Activated CD8-positive, alpha-beta memory T cell treated with anti-CD3 and anti-CD28 coated beads for 4 hours (primary cell): ENCODE measurements at regions not wholly inside any gene's neighbourhood (a gene's known extent, or its start where the extent isn't known, plus 50 kb on each side); places are given as distances from the start of the nearest gene placed in this dataset.
"Not testable (repeated sequence)": the region's sequence is repeated elsewhere in the genome, so short reads cannot be mapped to it uniquely, and the experiment has no call there.

ENCODE experiments used
- DNase-seq, 2 donors: peaks; one replicate each; pipeline ENCODE4 v3.0.0-alpha.2; 2020; ENCODE audit warnings: low read depth in 2 of 2

- DNase-seq = not testable (repeated sequence)
Observed at GRCh38 chrX:45400951-45401725, 200.5 kb upstream of the DIPK2B start.

GRCh38 chrX:45400027-45400779 lies 199.5 kb upstream of the DIPK2B start:
- no peak for DNase-seq

GRCh38 chrX:45385757-45386156 lies 185.1 kb upstream of the DIPK2B start:
- DNase-seq = no peak

- DNase-seq = no peak
Observed at GRCh38 chrX:45381841-45382240, 181.2 kb upstream of the DIPK2B start.

- no peak for DNase-seq
Observed at GRCh38 chrX:45381366-45381765, 180.7 kb upstream of the DIPK2B start.

- DNase-seq = no peak
Observed at GRCh38 chrX:45379236-45379635, 178.6 kb upstream of the DIPK2B start.

GRCh38 chrX:45372151-45372550 lies 171.5 kb upstream of the DIPK2B start:
- no peak for DNase-seq

- DNase-seq = no peak
Observed at GRCh38 chrX:45368705-45369104, 168.0 kb upstream of the DIPK2B start.

- no peak for DNase-seq
Observed at GRCh38 chrX:45363596-45363995, 162.9 kb upstream of the DIPK2B start.

GRCh38 chrX:45360571-45360970 lies 159.9 kb upstream of the DIPK2B start:
- DNase-seq = no peak

- no peak for DNase-seq
Observed at GRCh38 chrX:45358392-45358791, 157.7 kb upstream of the DIPK2B start.

- DNase-seq = no peak
Observed at GRCh38 chrX:45353456-45353855, 152.8 kb upstream of the DIPK2B start.

GRCh38 chrX:45352611-45353010 lies 151.9 kb upstream of the DIPK2B start:
- no peak for DNase-seq

- DNase-seq = no peak
Observed at GRCh38 chrX:45351478-45351877, 150.8 kb upstream of the DIPK2B start.

- DNase-seq = no peak
Observed at GRCh38 chrX:45348296-45348695, 147.6 kb upstream of the DIPK2B start.

GRCh38 chrX:45347877-45348276 lies 147.2 kb upstream of the DIPK2B start:
- DNase-seq = no peak

GRCh38 chrX:45344594-45344993 lies 143.9 kb upstream of the DIPK2B start:
- DNase-seq = no peak

GRCh38 chrX:45329217-45329616 lies 128.5 kb upstream of the DIPK2B start:
- no peak for DNase-seq

GRCh38 chrX:45324941-45325340 lies 124.3 kb upstream of the DIPK2B start:
- DNase-seq = no peak

GRCh38 chrX:45323387-45323786 lies 122.7 kb upstream of the DIPK2B start:
- DNase-seq = no peak

- DNase-seq = no peak
Observed at GRCh38 chrX:45322820-45323219, 122.1 kb upstream of the DIPK2B start.

GRCh38 chrX:45322382-45322781 lies 121.7 kb upstream of the DIPK2B start:
- DNase-seq = no peak

- no peak for DNase-seq
Observed at GRCh38 chrX:45320191-45320590, 119.5 kb upstream of the DIPK2B start.
